DOHH2 (cell line): ENCODE measurements at regions not wholly inside any gene's neighbourhood (a gene's known extent, or its start where the extent isn't known, plus 50 kb on each side); places are given as distances from the start of the nearest gene placed in this dataset.

Experiments
- H3F3A ChIP-seq: fragments of 200-600 bp; sonication (generic), shearing (Covaris generic); 2 replicates; pipeline ENCODE4 v1.6.0; 2016; ENCODE audit warnings: antibody characterized with exemption, mild to moderate bottlenecking; ENCODE audit not compliant: control insufficient read depth, insufficient read depth
- H3K27ac ChIP-seq: fragments of 200-600 bp; sonication (generic); 2 replicates; pipeline ENCODE4 v1.5.1; 2014; ENCODE audit warnings: low read depth, mild to moderate bottlenecking, low read length, moderate library complexity
- H3K27me3 ChIP-seq: fragments of 200-600 bp; sonication (generic); 2 replicates; pipeline ENCODE4 v1.6.1; 2014; ENCODE audit warnings: mild to moderate bottlenecking, low read length, mixed read lengths; ENCODE audit not compliant: control insufficient read depth
- H3K36me3 ChIP-seq: fragments of 200-600 bp; sonication (generic); 2 replicates; pipeline ENCODE4 v1.6.1; 2014; ENCODE audit warnings: mild to moderate bottlenecking, low read length, moderate library complexity, mixed read lengths; ENCODE audit not compliant: control insufficient read depth
- H3K4me1 ChIP-seq: fragments of 200-600 bp; sonication (generic); 2 replicates; pipeline ENCODE4 v1.6.1; 2014; ENCODE audit warnings: mild to moderate bottlenecking, low read length, mixed read lengths; ENCODE audit not compliant: control insufficient read depth
- H3K4me2 ChIP-seq: fragments of 200-600 bp; sonication (generic); 2 replicates; pipeline ENCODE4 v1.6.0; 2014; ENCODE audit warnings: mild to moderate bottlenecking, low read length, moderate library complexity
- H3K4me3 ChIP-seq: fragments of 200-600 bp; sonication (generic); 2 replicates; pipeline ENCODE4 v1.5.1; 2014; ENCODE audit warnings: mild to moderate bottlenecking, low read length, mixed read lengths
- H3K79me2 ChIP-seq: fragments of 200-600 bp; sonication (generic); 2 replicates; pipeline ENCODE4 v1.6.1; 2014; ENCODE audit warnings: mild to moderate bottlenecking, low read length, mixed read lengths; ENCODE audit not compliant: control insufficient read depth
- H3K9me2 ChIP-seq: fragments of 200-600 bp; sonication (generic); replicated peaks from 2 replicates; pipeline ENCODE4 v1.6.1; 2014; ENCODE audit warnings: mild to moderate bottlenecking, low read length, mixed read lengths; ENCODE audit not compliant: control insufficient read depth
- H3K9me3 ChIP-seq: fragments of 200-600 bp; sonication (generic); 2 replicates; pipeline ENCODE4 v1.6.1; 2014; ENCODE audit warnings: antibody characterized with exemption, low read length, mixed read lengths; ENCODE audit not compliant: control insufficient read depth, insufficient read depth
- H4K20me1 ChIP-seq: fragments of 200-600 bp; sonication (generic); 2 replicates; pipeline ENCODE4 v1.6.0; 2014; ENCODE audit warnings: low read depth, mild to moderate bottlenecking, antibody characterized with exemption, low read length, moderate library complexity; ENCODE audit not compliant: control insufficient read depth, insufficient read depth
- EZH2phosphoT487 ChIP-seq: fragments of 200-600 bp; sonication (generic); IDR thresholded peaks from 2 replicates; pipeline ENCODE4 v1.6.1; 2017; ENCODE audit warnings: borderline replicate concordance, mild to moderate bottlenecking, antibody characterized with exemption, low read length, moderate library complexity, mixed read lengths
- TF ChIP-seq, protein P1 (sequence below): fragments of 200-600 bp; sonication (generic); IDR thresholded peaks from one replicate; pipeline ENCODE4 v1.5.1; 2014; ENCODE audit warnings: antibody characterized with exemption, mild to moderate bottlenecking, low read depth, low read length; ENCODE audit not compliant: poor library complexity, severe bottlenecking

DNA sequence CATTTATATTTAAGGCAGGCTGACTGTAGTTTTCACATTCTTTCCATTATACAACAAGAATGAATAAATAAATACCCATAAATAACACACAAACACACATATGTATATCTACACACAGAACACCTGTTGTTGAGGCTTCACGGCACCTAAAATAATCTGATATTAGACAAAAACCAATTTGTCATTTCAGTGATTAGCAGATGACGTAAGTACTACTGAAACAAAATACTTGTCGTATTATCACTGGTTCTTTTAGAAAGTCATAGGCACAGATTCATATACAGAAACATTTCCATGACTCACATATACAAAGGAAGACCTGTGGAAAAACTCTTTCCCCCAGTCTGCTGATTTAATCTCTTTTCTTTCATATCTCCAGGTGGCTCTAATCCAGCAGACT lies 1113.4 kb upstream of the FANCL start:
- Histone ChIP-seq H3K27me3 (no peaks in the 10 kb centered on the region), H4K20me1 (no peaks in the 10 kb centered on the region)

DNA sequence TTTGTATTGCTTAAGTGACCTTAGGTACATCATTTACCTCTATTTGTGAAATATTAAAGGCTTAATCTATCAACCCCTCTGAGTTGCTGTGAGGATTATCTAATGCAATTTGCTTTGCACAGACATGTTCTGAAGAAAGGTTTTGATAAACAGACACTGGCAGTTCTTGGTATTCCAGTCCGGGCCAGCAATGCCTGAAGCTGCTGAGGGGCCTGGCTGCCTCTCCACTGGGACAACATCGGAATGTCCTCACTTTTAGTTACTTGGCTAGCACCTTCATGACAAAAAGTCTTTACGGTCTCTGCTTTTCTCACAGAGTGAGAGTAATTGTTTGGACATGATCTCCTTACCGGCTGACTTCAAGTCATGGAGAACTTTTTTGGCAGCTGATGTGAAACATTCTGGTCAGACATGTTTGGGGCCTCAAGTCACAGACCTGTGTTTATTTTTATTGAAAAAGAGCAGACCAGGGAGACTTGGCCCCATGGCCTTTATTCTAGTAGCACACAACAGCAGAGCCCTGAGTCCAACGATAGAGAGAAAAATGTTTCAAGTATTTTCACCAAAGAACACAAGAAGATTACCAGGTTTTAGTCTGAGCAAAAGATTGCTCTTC lies 1112.3 kb upstream of the FANCL start:
- TF ChIP-seq, protein P1, sequence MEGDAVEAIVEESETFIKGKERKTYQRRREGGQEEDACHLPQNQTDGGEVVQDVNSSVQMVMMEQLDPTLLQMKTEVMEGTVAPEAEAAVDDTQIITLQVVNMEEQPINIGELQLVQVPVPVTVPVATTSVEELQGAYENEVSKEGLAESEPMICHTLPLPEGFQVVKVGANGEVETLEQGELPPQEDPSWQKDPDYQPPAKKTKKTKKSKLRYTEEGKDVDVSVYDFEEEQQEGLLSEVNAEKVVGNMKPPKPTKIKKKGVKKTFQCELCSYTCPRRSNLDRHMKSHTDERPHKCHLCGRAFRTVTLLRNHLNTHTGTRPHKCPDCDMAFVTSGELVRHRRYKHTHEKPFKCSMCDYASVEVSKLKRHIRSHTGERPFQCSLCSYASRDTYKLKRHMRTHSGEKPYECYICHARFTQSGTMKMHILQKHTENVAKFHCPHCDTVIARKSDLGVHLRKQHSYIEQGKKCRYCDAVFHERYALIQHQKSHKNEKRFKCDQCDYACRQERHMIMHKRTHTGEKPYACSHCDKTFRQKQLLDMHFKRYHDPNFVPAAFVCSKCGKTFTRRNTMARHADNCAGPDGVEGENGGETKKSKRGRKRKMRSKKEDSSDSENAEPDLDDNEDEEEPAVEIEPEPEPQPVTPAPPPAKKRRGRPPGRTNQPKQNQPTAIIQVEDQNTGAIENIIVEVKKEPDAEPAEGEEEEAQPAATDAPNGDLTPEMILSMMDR: no peak
- H3K79me2 ChIP-seq: no peaks in the 10 kb centered on the region
- H3K4me3 ChIP-seq: no peak overlapping the region
- no peaks in the 10 kb centered on the region for H3K4me1 ChIP-seq
- no peaks in the 10 kb centered on the region for H4K20me1 ChIP-seq
- no peaks in the 10 kb centered on the region for H3K9me3 ChIP-seq
- no peaks in the 10 kb centered on the region for H3F3A ChIP-seq
- H3K27me3 ChIP-seq: no peaks in the 10 kb centered on the region
- H3K9me2 ChIP-seq: no peaks in the 10 kb centered on the region; the same call in 1 of the 2 replicates
- H3K27ac ChIP-seq: no peak overlapping the region
- H3K4me2 ChIP-seq: no peak overlapping the region
- no peaks in the 10 kb centered on the region for H3K36me3 ChIP-seq

More for the DNA sequence above, 1113.4 kb upstream of the FANCL start:
- Histone ChIP-seq H3K36me3 (no peaks in the 10 kb centered on the region), H3K27ac (no peak overlapping the region), H3F3A (no peaks in the 10 kb centered on the region), H3K79me2 (no peaks in the 10 kb centered on the region), H3K4me1 (no peaks in the 10 kb centered on the region), H3K4me3 (no peak overlapping the region), H3K9me2 (no peaks in the 10 kb centered on the region; the same call in 1 of the 2 replicates), H3K4me2 (no peak overlapping the region), H3K9me3 (no peaks in the 10 kb centered on the region)
- no peak for TF ChIP-seq EZH2phosphoT487
- TF ChIP-seq, protein P1: no peak

DNA sequence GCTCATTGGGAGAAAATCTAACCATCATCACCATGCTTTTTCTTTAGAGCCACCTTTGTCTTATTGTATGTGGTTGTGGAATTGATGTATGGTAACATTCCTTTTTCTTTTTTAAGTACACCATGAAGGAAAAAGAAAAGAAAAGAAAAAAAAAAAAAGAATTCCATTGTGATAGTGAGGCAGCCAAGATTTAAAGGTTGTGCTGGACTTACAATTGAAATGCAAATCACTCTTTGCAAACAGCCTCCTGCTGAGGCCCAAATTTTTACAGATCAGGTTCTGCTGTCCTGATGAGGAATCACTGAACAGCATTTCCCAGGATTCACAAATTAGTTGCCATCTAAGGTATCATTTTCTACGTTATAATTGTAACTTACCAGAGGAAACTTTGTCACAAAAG lies 1101.0 kb upstream of the FANCL start:
- H3K4me3 ChIP-seq: no peak overlapping the region
- TF ChIP-seq, protein P1: no peak
- TF ChIP-seq EZH2phosphoT487: no peak
- H3K9me3 ChIP-seq: no peaks in the 10 kb centered on the region
- no peaks in the 10 kb centered on the region for H3F3A ChIP-seq
- no peak overlapping the region for H3K27ac ChIP-seq
- no peaks in the 10 kb centered on the region for H3K4me1 ChIP-seq
- no peaks in the 10 kb centered on the region for H3K9me2 ChIP-seq
- no peaks in the 10 kb centered on the region for H3K36me3 ChIP-seq
- no peaks in the 10 kb centered on the region for H4K20me1 ChIP-seq
- no peak overlapping the region for H3K4me2 ChIP-seq
- no peaks in the 10 kb centered on the region for H3K79me2 ChIP-seq
- no peaks in the 10 kb centered on the region for H3K27me3 ChIP-seq
